Panc1 (cell line): ENCODE measurements at regions not wholly inside any gene's neighbourhood (a gene's known extent, or its start where the extent isn't known, plus 50 kb on each side); places are given as distances from the start of the nearest gene placed in this dataset.
A peak's percentile ranks its signal among the peaks of the same experiment; 100 is the strongest.

Source experiments
- ATAC-seq: fragments of 200-7000 bp; cut with Tn5 transposase; 2 replicates; pipeline ENCODE4 v1.9.1; 2020; ENCODE audit warnings: mild to moderate bottlenecking, moderate library complexity
- BruUV-seq: library from RNA; stranded (reverse); fragments of 400-500 nt; replicated peaks from 2 replicates; lab custom pipeline; 2021; lab: Mats Ljungman, UMichigan
- CTCF ChIA-PET: fragments of 300-600 bp; sonication (Branson Sonifier 250); formaldehyde crosslinking; loops from one replicate; lab custom pipeline; 2022; ENCODE audit warnings: antibody characterized with exemption; lab: Charles Lee
- POLR2A ChIA-PET: fragments of 300-600 bp; sonication (Branson Sonifier 250); formaldehyde crosslinking; loops from one replicate; lab custom pipeline; 2022; ENCODE audit warnings: antibody characterized with exemption; lab: Charles Lee
- DNase-seq: peaks from one replicate; pipeline ENCODE4 v3.0.0-alpha.2; 2010; ENCODE audit warnings: low read depth, low spot score
- H3K27ac ChIP-seq: 2 replicates; pipeline ENCODE4 v1.5.1; 2011; ENCODE audit warnings: mild to moderate bottlenecking, low read length, inconsistent platforms
- H3K27me3 ChIP-seq: fragments of 200-500 bp; sonication (Bioruptor generic); 2 replicates; pipeline ENCODE4 v1.6.0; 2014; ENCODE audit warnings: low read length, inconsistent platforms; ENCODE audit not compliant: control insufficient read depth, insufficient read depth
- H3K36me3 ChIP-seq: fragments of 200-500 bp; sonication (Bioruptor generic); 2 replicates; pipeline ENCODE4 v1.5.1; 2014; ENCODE audit warnings: inconsistent platforms, mild to moderate bottlenecking, low read length, moderate library complexity; ENCODE audit not compliant: control insufficient read depth, insufficient read depth
- H3K4me1 ChIP-seq: 2 replicates; pipeline ENCODE4 v1.5.1; 2011; ENCODE audit warnings: inconsistent platforms, mild to moderate bottlenecking, low read length, moderate library complexity; ENCODE audit not compliant: control insufficient read depth, insufficient read depth
- H3K4me3 ChIP-seq, 2 experiments: 2 replicates each; pipeline ENCODE4 v1.5.1; 2011 to 2012; ENCODE audit warnings: low read depth in 2 of 2, low read length in 2 of 2, mild to moderate bottlenecking in 2 of 2, inconsistent platforms in 1 of 2, moderate library complexity in 1 of 2
- H3K9me3 ChIP-seq: fragments of 200-500 bp; sonication (Bioruptor generic); 2 replicates; pipeline ENCODE4 v1.5.1; 2014; ENCODE audit warnings: low read depth, mild to moderate bottlenecking, inconsistent platforms, low read length, moderate library complexity; ENCODE audit not compliant: control insufficient read depth, insufficient read depth
- CTCF ChIP-seq: fragments of 450-650 bp; IDR thresholded peaks from 2 replicates; pipeline ENCODE4 v1.5.1; 2017; ENCODE audit warnings: mild to moderate bottlenecking
- POLR2AphosphoS5 ChIP-seq: IDR thresholded peaks from 2 replicates; pipeline ENCODE4 v1.6.1; 2012; ENCODE audit warnings: mild to moderate bottlenecking, low read depth, low read length, moderate library complexity
- SIN3A ChIP-seq: IDR thresholded peaks from 2 replicates; pipeline ENCODE4 v1.6.1; 2012; ENCODE audit warnings: low read depth, mild to moderate bottlenecking, low read length, moderate library complexity, borderline replicate concordance; ENCODE audit not compliant: insufficient read depth
- TCF7L2 ChIP-seq: IDR thresholded peaks from 2 replicates; pipeline ENCODE4 v1.6.1; 2011; ENCODE audit warnings: mild to moderate bottlenecking, low read depth, low read length, inconsistent platforms
- in situ Hi-C: cut with HindIII; loops from 2 replicates; pipeline ENCODE4 v1.10.0; 2016; ENCODE audit warnings: low sequenced_read_pairs, low pct_unique_long_range_greater_than_20kb
- intact Hi-C: fragments of 100-400 bp; cut with micrococcal nuclease; formaldehyde crosslinking; loops from one replicate; pipeline ENCODE4 v1.10.0; 2022; ENCODE audit not compliant: unreplicated experiment
- TF ChIP-seq, protein P1 (sequence below), 2 experiments: IDR thresholded peaks; 2 replicates each; pipeline ENCODE4 v1.6.1; 2011 to 2012; ENCODE audit warnings: low read depth in 2 of 2, control low read depth in 1 of 2, low read length in 1 of 2, mild to moderate bottlenecking in 1 of 2, moderate library complexity in 1 of 2; ENCODE audit not compliant: insufficient read depth in 1 of 2

- no peak for TF ChIP-seq CTCF
- TF ChIP-seq, protein P1, sequence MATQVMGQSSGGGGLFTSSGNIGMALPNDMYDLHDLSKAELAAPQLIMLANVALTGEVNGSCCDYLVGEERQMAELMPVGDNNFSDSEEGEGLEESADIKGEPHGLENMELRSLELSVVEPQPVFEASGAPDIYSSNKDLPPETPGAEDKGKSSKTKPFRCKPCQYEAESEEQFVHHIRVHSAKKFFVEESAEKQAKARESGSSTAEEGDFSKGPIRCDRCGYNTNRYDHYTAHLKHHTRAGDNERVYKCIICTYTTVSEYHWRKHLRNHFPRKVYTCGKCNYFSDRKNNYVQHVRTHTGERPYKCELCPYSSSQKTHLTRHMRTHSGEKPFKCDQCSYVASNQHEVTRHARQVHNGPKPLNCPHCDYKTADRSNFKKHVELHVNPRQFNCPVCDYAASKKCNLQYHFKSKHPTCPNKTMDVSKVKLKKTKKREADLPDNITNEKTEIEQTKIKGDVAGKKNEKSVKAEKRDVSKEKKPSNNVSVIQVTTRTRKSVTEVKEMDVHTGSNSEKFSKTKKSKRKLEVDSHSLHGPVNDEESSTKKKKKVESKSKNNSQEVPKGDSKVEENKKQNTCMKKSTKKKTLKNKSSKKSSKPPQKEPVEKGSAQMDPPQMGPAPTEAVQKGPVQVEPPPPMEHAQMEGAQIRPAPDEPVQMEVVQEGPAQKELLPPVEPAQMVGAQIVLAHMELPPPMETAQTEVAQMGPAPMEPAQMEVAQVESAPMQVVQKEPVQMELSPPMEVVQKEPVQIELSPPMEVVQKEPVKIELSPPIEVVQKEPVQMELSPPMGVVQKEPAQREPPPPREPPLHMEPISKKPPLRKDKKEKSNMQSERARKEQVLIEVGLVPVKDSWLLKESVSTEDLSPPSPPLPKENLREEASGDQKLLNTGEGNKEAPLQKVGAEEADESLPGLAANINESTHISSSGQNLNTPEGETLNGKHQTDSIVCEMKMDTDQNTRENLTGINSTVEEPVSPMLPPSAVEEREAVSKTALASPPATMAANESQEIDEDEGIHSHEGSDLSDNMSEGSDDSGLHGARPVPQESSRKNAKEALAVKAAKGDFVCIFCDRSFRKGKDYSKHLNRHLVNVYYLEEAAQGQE (IDR thresholded peaks at IDR 0.05; ENCODE audit: insufficient read depth in 1 of 2, low read depth in 2 of 2, low read length in 1 of 2), result no peak
- no peak for TF ChIP-seq POLR2AphosphoS5
- TF ChIP-seq TCF7L2, result no peak
- TF ChIP-seq SIN3A, result no peak
- DNase-seq, result no peak
- BruUV-seq, result no TSS peak
- intact Hi-C loops (no loop called here), in situ Hi-C loops (no loop called here)
- H3K4me3 ChIP-seq, result no peak overlapping the region
- peaks cover under 1% of the 10 kb centered on the region; the same call in 1 of the 2 replicates for H3K9me3 ChIP-seq
- no peak for ATAC-seq
- H3K27me3 ChIP-seq, result no peaks in the 10 kb centered on the region
- H3K36me3 ChIP-seq, result no peaks in the 10 kb centered on the region
- no peak overlapping the region for H3K27ac ChIP-seq
- POLR2A ChIA-PET, result no interaction called here
- H3K4me1 ChIP-seq, result no peaks in the 10 kb centered on the region
- CTCF ChIA-PET, result no interaction called here
Measured at GRCh38 chr10:52631648-52632047, 140.9 kb downstream of the MBL2 start.

GRCh38 chr10:52632591-52632990 lies 140.0 kb downstream of the MBL2 start:
- in situ Hi-C loops (no loop called here), intact Hi-C loops (no loop called here)
- TF ChIP-seq, protein P1 (IDR thresholded peaks at IDR 0.05; ENCODE audit: insufficient read depth in 1 of 2, low read depth in 2 of 2, low read length in 1 of 2), result no peak
- TF ChIP-seq SIN3A, result no peak
- no peak for TF ChIP-seq POLR2AphosphoS5
- no peak for TF ChIP-seq CTCF
- no peak for TF ChIP-seq TCF7L2
- Histone ChIP-seq H3K27me3 (no peaks in the 10 kb centered on the region), H3K9me3 (peaks cover 3% of the 10 kb centered on the region; the same call in 1 of the 2 replicates), H3K36me3 (no peaks in the 10 kb centered on the region), H3K4me3 (no peak overlapping the region), H3K27ac (peak overlapping the region; percentile 3; the same call in 1 of the 2 replicates), H3K4me1 (no peaks in the 10 kb centered on the region)
- CTCF ChIA-PET, result no interaction called here
- POLR2A ChIA-PET, result interaction anchor here (0.6 kb wide), 1 partner anchor 11 kb away, joined by 7 read pairs; no protein-coding TSS in a partner anchor
- DNase-seq, result no peak
- BruUV-seq, result no TSS peak
- no peak for ATAC-seq
